GM12875 (cell line): ENCODE measurements at regions not wholly inside any gene's neighbourhood (a gene's known extent, or its start where the extent isn't known, plus 50 kb on each side); places are given as distances from the start of the nearest gene placed in this dataset.

ENCODE experiments used
- H3K4me3 ChIP-seq: one replicate; pipeline ENCODE4 v1.5.1; 2011; ENCODE audit warnings: low read depth, low read length, control low read depth
- CTCF ChIP-seq: IDR thresholded peaks from 2 replicates; pipeline ENCODE4 v1.5.1; 2011; ENCODE audit warnings: low read depth, mild to moderate bottlenecking, control low read depth, inconsistent platforms, low read length, moderate library complexity, borderline replicate concordance; ENCODE audit not compliant: insufficient read depth

- no peak overlapping the region for H3K4me3 ChIP-seq
- no peak for TF ChIP-seq CTCF
Measured at GRCh38 chr17:5840811-5841446, 229.2 kb upstream of the WSCD1 start.

- no peak for TF ChIP-seq CTCF
Measured at GRCh38 chr17:5841862-5842261, 228.3 kb upstream of the WSCD1 start.

GRCh38 chr17:5843366-5844026 is 226.7 kb upstream of the WSCD1 start:
- TF ChIP-seq CTCF: no peak
- no peak overlapping the region for H3K4me3 ChIP-seq

More at GRCh38 chr17:5841862-5842261, 228.3 kb upstream of the WSCD1 start:
- no peak overlapping the region for H3K4me3 ChIP-seq

GRCh38 chr17:5846001-5846400 is 224.2 kb upstream of the WSCD1 start:
- H3K4me3 ChIP-seq: no peak overlapping the region
- TF ChIP-seq CTCF: no peak

GRCh38 chr17:5854871-5855554 is 215.2 kb upstream of the WSCD1 start:
- no peak overlapping the region for H3K4me3 ChIP-seq
- TF ChIP-seq CTCF: no peak

GRCh38 chr17:5861246-5861645 is 208.9 kb upstream of the WSCD1 start:
- no peak for TF ChIP-seq CTCF
- H3K4me3 ChIP-seq: no peak overlapping the region
